NCI-H146 treated with DMSO at 0.1 percent for 48 hours (cell line): ENCODE measurements at regions not wholly inside any gene's neighbourhood (a gene's known extent, or its start where the extent isn't known, plus 50 kb on each side); places are given as distances from the start of the nearest gene placed in this dataset.
"Not testable (repeated sequence)": the region's sequence is repeated elsewhere in the genome, so short reads cannot be mapped to it uniquely, and the experiment has no call there.

ENCODE experiments used
- DNase-seq: peaks from one replicate; lab custom pipeline; 2025; ENCODE audit not compliant: unreplicated experiment; lab: John Stamatoyannopoulos, UW

DNA sequence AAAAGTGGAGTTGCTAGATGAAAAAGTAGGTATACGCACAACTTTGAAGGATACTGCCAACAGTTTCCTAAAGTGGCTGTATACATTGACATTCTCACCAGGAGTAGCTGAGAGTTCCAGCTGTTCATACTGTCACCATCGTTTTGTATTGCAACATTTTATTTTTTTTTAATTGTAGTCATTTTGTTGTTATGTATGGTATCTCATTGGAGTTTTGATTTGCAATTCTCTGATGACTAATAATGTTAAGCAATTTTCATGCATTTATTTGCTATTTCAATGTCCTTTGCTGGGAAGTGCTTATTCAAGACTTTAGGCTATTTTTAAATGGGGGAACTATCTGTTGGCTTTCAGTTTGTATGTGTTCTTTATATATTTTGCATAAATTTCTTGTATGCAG lies 185.1 kb upstream of the TGFBR2 start:
- DNase-seq: no peak

DNA sequence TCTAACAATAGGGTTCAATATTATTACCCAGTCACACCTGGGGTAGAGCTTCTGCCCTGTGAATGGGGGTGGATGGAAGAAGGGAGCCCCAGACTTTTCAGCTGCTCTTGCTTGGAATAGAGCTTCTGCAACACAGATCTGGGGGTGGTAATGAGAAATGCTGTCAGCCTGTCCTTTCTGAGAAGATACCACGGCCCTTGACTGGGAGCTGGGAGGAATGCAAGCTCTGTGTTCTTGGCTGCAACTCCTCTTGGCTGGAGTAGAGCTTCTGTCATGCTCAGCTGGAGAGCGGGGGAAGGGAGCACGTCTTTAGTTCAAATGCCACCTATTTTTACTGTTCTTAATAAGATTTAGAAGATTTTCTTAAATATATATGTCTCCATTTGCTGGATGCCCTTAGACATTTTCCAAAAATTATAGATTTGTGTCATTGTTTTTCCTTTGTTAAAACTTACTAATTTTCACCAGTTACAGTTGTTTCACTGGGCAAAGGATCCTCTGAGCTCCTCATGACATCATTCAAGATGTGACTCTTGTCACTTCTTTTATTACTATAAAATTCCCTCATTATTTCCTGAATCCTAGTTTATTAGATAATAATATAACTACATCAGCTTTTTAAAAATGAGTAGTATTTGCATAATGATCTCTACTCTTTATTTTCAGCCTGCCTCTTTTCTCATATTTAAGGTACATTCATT lies 180.0 kb upstream of the TGFBR2 start:
- DNase-seq: no peak

GRCh38 chr3:30428251-30428650 lies 178.2 kb upstream of the TGFBR2 start:
- no peak for DNase-seq

- no peak for DNase-seq
Measured at GRCh38 chr3:30435861-30436331, 170.5 kb upstream of the TGFBR2 start.

GRCh38 chr3:30437171-30437601 lies 169.2 kb upstream of the TGFBR2 start:
- DNase-seq: no peak

DNA sequence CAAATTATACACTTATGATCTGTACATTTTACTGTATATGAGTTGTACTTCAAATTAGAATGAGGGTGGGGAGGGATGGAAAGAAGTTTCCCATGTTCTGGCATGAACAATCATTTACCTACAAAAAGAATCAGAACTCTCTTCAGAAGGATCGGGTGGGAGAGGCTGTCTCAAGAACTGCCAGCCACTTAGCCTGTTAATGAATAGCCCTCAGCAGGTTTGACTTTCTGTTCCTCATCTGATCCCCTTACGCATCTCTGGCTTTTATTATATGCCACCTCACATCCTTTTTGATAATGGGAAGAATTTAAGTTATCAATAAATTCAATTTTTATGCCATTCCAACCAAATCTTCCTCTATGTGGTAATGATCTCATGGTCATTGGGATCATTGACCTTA lies 168.3 kb upstream of the TGFBR2 start:
- no peak for DNase-seq

DNA sequence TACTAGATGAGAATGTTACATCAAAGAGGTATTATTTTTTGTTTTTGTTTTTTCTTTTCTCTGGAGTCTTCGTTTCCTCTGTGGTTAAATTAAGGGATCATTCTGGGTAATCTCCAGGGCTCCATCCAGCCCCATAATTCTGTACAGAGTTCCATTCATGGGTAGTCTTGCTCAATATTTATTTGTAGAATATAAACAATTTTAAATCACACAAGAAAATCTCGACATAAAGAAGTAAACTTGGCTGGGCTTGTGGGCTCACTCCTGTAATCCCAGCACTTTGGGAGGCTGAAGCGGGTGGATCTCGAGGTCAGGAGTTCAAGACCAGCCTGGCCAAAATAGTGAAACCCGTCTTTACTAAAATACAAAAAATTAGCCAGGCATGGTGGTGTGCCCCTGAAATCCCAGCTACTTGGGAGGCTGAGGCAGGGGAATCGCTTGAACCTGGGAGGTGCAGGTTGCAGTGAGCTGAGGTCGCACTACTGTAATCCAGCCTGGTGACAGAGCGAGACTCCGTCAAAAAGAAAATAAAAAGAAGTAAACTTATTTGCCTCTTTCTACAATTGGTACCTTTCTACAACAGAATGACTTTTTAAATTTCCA lies 166.8 kb upstream of the TGFBR2 start:
- no peak for DNase-seq

GRCh38 chr3:30440147-30440604 lies 166.2 kb upstream of the TGFBR2 start:
- DNase-seq: no peak

GRCh38 chr3:30440880-30441279 lies 165.5 kb upstream of the TGFBR2 start:
- DNase-seq: no peak

- DNase-seq: no peak
Measured at GRCh38 chr3:30443756-30444673, 162.4 kb upstream of the TGFBR2 start.

DNA sequence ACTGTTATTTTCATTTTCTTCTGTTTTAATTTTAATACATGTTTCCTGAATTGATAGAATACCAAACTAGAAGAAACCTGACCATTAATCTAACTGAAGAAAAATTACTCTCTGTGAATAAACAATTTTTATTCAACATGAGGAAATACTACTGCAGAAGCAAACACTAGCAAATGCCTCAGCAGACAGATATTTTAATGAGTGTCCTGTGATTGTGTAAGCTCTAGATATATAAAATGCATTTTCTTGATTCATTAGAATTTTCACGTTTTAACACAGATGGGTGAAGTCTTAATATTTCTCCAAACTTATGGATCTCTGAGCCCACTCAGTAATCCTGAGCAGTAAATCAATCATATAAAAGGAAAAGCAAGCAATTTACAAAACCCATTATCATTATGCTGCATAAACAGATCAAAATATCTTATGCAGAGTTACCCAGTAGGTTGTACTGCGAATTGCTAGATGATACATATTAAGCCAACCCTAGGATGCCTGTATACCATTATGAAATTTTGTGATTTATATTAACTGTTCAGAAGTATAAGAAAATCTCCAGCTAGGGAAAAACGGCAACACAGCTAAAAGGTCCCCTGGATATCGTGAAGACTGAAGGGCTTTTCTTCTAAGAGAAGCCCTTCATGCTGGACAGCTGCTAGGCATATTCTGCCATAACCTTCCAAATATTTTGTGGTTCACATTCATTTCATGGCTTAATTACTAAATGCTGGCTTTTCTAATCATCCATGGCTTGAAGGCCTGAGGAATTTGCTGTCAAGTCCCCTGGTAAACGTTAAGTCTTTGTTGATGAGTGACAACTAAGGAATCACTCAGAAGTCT lies 157.7 kb upstream of the TGFBR2 start:
- no peak for DNase-seq

- no peak for DNase-seq
Measured at GRCh38 chr3:30449290-30449632, 157.1 kb upstream of the TGFBR2 start.

- DNase-seq: no peak
Measured at GRCh38 chr3:30452446-30452845, 154.0 kb upstream of the TGFBR2 start.

DNA sequence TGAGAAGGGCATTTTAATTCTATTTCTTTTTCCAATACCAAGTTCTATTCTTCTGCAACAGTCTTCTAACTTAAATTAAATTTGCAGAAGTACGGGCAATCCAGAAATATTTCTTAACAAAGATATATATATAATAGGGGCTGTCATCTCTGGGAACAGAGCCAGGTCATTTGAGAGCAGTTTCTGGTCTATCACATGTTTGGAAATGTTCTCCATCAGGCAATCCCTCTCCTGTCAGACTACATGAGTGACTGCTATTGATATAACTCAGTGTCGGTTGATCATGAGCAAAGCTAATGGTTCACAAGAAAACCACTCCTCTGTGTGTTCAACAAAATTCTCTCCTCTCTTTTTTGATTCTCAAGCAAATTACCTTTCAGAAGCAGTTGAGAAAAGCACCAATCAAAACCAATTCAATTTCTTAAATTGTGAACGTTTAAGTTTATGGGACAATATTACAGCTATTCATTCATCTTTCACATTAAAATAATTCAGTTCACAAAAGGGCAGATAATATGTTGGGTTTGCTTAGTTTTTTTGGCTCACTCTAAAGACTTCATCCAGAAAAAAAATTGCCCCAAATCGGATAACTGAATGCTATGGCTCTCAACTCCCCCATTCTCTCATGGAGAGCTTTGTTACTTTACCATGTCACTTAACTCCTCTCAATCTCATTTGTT lies 152.9 kb upstream of the TGFBR2 start:
- no peak for DNase-seq

DNA sequence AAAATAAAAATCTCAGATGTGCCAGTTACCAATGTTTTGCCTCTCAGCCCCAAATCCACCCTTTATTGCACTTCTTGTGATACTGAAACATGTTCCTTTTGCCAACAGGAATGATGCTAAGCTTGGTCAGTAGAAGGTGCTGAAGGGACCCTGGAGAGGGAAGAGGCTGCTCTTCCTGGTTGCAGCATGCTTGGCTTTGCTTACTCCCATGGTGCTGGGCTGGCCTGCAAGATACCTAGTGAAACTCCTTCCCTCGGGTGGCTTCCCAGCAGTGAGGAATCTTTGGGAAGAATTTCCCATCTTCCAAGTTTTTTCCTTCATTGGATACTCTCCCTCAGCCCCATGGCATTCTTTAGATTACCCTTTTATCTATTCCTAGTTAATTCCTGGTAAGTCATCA lies 151.8 kb upstream of the TGFBR2 start:
- no peak for DNase-seq

DNA sequence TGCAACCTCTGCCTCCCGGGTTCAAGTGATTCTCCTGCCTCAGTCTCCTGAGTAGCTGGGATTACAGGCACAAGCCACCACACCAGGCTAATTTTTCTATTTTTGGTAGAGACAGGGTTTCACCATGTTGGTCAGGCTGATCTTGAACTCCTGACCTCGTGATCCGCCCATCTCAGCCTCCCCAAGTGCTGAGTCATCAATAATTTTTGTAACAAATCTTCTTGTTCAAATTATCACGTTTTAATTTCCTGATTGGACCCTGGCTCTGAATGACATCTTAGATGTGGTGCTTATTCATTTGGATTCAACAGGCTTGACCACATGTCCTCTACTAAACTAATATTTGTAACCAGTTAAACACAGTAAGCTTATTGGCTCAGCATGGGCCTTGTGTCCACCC lies 151.3 kb upstream of the TGFBR2 start:
- not testable (repeated sequence) for DNase-seq

DNA sequence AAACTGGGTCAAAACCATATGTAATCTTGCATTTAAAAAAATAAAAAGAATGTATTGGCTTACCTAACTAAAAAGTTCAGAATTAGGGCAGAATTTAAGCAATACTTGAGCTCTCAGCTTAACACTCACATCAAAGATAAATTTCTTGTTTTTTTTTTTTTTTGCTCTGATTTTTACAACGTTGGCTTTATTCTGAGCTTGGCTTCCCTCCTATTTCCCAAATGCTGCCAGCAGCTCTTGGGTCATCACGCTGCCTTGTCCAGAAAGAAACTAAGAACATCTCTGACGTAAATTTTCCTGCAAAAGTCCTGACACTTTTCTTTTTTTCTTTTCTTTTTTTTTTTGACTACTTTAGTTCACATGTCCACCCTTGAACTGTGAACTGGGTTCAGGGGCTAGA lies 150.6 kb upstream of the TGFBR2 start:
- DNase-seq: no peak

- no peak for DNase-seq
Measured at GRCh38 chr3:30456264-30456663, 150.1 kb upstream of the TGFBR2 start.

DNA sequence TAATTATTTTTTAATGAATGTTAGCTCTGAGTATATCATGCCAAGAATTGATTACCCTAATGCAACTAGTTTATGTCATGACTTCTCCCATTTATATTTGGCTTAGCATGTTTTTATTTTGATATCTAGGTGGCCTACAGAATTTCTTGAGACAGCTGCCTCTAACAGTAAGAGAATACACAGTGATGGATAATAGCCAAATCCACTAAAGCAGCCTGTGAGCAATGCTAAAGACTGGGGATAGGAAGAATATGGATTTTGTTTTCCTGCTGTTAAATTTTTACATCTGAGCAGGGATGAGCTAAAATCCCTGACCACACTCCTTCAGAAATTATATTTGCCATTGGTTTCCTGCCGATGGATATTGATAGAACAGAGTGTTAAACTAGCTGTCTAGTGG lies 149.3 kb upstream of the TGFBR2 start:
- no peak for DNase-seq

DNA sequence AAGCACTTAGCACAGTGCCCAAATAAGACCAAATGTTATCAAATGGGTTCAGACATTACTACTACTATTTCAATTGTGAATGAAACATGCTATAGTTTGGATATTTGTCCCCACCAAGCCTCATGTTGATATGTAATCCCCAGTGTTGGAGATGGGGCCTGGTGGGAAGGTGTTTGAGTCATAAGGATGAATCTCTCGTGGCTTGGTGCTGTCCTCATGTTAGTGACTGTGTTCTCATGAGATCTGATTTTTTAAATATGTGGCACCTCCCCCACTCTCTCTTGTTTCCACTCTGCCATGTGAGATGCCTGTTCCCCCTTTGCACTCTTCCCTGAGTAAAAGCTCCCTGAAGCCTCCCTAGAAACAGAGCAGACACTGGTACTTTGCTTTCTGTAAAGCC lies 148.7 kb upstream of the TGFBR2 start:
- DNase-seq: no peak
